ENCODE measurements at regions not wholly inside any gene's neighbourhood (a gene's known extent, or its start where the extent isn't known, plus 50 kb on each side); places are given as distances from the start of the nearest gene placed in this dataset.

DNA sequence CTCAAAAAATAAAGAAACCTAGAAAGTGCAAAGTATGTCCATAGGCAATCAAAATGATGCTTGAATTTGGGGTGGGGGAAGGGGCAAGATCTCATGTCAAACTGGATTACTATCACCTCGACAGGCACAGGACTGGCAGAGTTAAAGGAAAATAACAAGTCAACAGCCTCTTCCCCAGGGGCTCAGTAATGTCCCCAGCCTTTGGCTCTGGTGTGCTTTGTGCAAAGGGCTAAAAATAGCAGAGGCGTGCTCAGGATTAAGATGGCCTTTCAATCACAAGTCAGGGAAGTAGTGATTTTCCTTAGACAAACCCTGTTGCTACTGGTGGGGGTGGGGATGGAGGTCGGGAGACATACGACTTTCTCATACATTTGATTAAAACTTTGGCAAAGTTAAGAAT, 63.5 kb upstream of the OLIG2 start:
- TF ChIP-seq NFE2L2 (IDR thresholded peaks at IDR 0.05; ENCODE audit: low read depth, low read length) (no peak), RCOR1 (IDR thresholded peaks at IDR 0.05; ENCODE audit: insufficient replicate concordance, low read length) (no peak), POLR2A (IDR thresholded peaks at IDR 0.05; ENCODE audit: low read depth, low read length) (no peak), MAZ (IDR thresholded peaks at IDR 0.05; ENCODE audit: borderline replicate concordance, low read depth, low read length) (no peak), RAD21 (IDR thresholded peaks at IDR 0.05; ENCODE audit: low read length) (no peak)
- TF ChIP-seq, protein P1, sequence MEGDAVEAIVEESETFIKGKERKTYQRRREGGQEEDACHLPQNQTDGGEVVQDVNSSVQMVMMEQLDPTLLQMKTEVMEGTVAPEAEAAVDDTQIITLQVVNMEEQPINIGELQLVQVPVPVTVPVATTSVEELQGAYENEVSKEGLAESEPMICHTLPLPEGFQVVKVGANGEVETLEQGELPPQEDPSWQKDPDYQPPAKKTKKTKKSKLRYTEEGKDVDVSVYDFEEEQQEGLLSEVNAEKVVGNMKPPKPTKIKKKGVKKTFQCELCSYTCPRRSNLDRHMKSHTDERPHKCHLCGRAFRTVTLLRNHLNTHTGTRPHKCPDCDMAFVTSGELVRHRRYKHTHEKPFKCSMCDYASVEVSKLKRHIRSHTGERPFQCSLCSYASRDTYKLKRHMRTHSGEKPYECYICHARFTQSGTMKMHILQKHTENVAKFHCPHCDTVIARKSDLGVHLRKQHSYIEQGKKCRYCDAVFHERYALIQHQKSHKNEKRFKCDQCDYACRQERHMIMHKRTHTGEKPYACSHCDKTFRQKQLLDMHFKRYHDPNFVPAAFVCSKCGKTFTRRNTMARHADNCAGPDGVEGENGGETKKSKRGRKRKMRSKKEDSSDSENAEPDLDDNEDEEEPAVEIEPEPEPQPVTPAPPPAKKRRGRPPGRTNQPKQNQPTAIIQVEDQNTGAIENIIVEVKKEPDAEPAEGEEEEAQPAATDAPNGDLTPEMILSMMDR (conservative IDR thresholded peaks at IDR 0.05; ENCODE audit: low read depth, low read length) = no peak

All from IMR-90 (cell line).